ENCODE measurements at regions not wholly inside any gene's neighbourhood (a gene's known extent, or its start where the extent isn't known, plus 50 kb on each side); places are given as distances from the start of the nearest gene placed in this dataset.

DNA sequence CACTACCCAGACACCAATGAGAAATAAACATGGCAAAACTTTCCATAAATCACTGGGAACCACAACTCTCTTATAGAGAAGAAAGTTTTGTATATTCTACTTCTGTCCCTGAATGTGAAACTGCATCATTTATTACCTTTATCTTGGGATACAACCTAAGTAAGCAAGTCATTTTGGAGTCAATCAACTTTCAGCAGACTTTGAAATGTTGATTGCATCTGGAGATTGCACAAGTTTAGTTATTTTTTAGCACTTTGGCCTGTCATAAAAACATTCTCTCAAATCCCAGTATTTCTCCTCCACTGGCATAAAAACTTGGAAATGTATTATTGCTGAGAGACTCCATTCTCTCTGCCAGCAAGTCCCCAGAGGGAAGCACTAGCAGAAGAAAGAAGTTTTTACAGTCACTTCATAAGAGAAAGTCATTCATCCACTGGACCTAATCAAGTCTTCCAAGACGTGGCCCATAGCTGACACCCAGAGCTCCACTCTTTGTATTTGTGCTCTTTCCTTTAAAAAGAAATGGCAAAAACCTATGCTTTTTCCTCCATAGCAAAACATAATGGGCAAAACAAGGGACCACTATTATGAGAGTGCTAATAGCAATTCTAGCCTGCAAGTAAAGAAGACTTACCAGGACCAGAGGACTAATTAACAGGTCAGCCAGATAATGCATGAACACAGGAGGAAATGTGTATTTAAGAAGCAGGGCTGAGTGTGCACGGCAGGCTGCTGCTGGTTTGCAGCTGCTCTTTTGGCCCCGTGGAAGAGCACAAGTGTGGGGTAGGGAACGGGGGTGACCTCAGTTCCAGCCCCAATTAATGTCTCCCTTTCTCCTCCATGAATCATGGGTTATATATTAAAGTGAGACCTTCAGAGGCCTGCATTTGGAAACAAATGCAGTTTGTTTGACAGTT lies 171.5 kb downstream of the INO80D start:
- Mint-ChIP-seq H3K27ac (no peak overlapping the region), H3K4me1 (no peaks in the 10 kb centered on the region), H3K4me3 (no peak overlapping the region), H3K9me3 (peaks cover 11% of the 10 kb centered on the region), H3K36me3 (peaks cover 2% of the 10 kb centered on the region; the same call in 1 of the 2 replicates), H3K27me3 (ENCODE audit: low read depth) (peaks cover 2% of the 10 kb centered on the region; the same call in 1 of the 2 replicates)
- ATAC-seq (no peak), DNase-seq (ENCODE audit: low spot score) (no peak)
- ChIA-PET POLR2A (no interaction called here), CTCF (interaction anchor here (2.8 kb wide), 1 partner anchor 11 kb away, joined by 9 read pairs; no protein-coding TSS in a partner anchor)
- TF ChIP-seq FOXP1 (CRISPR knock-in tag; IDR thresholded peaks at IDR 0.05; ENCODE audit: borderline replicate concordance) = no peak
- TF ChIP-seq, protein P1, sequence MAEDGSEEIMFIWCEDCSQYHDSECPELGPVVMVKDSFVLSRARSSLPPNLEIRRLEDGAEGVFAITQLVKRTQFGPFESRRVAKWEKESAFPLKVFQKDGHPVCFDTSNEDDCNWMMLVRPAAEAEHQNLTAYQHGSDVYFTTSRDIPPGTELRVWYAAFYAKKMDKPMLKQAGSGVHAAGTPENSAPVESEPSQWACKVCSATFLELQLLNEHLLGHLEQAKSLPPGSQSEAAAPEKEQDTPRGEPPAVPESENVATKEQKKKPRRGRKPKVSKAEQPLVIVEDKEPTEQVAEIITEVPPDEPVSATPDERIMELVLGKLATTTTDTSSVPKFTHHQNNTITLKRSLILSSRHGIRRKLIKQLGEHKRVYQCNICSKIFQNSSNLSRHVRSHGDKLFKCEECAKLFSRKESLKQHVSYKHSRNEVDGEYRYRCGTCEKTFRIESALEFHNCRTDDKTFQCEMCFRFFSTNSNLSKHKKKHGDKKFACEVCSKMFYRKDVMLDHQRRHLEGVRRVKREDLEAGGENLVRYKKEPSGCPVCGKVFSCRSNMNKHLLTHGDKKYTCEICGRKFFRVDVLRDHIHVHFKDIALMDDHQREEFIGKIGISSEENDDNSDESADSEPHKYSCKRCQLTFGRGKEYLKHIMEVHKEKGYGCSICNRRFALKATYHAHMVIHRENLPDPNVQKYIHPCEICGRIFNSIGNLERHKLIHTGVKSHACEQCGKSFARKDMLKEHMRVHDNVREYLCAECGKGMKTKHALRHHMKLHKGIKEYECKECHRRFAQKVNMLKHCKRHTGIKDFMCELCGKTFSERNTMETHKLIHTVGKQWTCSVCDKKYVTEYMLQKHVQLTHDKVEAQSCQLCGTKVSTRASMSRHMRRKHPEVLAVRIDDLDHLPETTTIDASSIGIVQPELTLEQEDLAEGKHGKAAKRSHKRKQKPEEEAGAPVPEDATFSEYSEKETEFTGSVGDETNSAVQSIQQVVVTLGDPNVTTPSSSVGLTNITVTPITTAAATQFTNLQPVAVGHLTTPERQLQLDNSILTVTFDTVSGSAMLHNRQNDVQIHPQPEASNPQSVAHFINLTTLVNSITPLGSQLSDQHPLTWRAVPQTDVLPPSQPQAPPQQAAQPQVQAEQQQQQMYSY (CRISPR knock-in tag; IDR thresholded peaks at IDR 0.05) = no peak
- TF ChIP-seq ZNF219 (CRISPR knock-in tag; IDR thresholded peaks at IDR 0.05; ENCODE audit: borderline replicate concordance) = no peak
- TF ChIP-seq, protein P2, sequence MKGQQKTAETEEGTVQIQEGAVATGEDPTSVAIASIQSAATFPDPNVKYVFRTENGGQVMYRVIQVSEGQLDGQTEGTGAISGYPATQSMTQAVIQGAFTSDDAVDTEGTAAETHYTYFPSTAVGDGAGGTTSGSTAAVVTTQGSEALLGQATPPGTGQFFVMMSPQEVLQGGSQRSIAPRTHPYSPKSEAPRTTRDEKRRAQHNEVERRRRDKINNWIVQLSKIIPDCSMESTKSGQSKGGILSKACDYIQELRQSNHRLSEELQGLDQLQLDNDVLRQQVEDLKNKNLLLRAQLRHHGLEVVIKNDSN (CRISPR knock-in tag; IDR thresholded peaks at IDR 0.05) = no peak
- TF ChIP-seq, protein P3, sequence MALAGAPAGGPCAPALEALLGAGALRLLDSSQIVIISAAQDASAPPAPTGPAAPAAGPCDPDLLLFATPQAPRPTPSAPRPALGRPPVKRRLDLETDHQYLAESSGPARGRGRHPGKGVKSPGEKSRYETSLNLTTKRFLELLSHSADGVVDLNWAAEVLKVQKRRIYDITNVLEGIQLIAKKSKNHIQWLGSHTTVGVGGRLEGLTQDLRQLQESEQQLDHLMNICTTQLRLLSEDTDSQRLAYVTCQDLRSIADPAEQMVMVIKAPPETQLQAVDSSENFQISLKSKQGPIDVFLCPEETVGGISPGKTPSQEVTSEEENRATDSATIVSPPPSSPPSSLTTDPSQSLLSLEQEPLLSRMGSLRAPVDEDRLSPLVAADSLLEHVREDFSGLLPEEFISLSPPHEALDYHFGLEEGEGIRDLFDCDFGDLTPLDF (CRISPR knock-in tag; IDR thresholded peaks at IDR 0.05) = no peak
- TF ChIP-seq, protein P4, sequence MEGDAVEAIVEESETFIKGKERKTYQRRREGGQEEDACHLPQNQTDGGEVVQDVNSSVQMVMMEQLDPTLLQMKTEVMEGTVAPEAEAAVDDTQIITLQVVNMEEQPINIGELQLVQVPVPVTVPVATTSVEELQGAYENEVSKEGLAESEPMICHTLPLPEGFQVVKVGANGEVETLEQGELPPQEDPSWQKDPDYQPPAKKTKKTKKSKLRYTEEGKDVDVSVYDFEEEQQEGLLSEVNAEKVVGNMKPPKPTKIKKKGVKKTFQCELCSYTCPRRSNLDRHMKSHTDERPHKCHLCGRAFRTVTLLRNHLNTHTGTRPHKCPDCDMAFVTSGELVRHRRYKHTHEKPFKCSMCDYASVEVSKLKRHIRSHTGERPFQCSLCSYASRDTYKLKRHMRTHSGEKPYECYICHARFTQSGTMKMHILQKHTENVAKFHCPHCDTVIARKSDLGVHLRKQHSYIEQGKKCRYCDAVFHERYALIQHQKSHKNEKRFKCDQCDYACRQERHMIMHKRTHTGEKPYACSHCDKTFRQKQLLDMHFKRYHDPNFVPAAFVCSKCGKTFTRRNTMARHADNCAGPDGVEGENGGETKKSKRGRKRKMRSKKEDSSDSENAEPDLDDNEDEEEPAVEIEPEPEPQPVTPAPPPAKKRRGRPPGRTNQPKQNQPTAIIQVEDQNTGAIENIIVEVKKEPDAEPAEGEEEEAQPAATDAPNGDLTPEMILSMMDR (IDR thresholded peaks at IDR 0.05) = no peak
- TF ChIP-seq, protein P5, sequence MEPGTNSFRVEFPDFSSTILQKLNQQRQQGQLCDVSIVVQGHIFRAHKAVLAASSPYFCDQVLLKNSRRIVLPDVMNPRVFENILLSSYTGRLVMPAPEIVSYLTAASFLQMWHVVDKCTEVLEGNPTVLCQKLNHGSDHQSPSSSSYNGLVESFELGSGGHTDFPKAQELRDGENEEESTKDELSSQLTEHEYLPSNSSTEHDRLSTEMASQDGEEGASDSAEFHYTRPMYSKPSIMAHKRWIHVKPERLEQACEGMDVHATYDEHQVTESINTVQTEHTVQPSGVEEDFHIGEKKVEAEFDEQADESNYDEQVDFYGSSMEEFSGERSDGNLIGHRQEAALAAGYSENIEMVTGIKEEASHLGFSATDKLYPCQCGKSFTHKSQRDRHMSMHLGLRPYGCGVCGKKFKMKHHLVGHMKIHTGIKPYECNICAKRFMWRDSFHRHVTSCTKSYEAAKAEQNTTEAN (CRISPR knock-in tag; IDR thresholded peaks at IDR 0.05) = no peak
- no peak for TF ChIP-seq TCF7 (CRISPR knock-in tag; IDR thresholded peaks at IDR 0.05; ENCODE audit: low read depth)
- TF ChIP-seq ZBTB21 (CRISPR knock-in tag; IDR thresholded peaks at IDR 0.05; ENCODE audit: borderline replicate concordance) = no peak
- TF ChIP-seq, protein P6, sequence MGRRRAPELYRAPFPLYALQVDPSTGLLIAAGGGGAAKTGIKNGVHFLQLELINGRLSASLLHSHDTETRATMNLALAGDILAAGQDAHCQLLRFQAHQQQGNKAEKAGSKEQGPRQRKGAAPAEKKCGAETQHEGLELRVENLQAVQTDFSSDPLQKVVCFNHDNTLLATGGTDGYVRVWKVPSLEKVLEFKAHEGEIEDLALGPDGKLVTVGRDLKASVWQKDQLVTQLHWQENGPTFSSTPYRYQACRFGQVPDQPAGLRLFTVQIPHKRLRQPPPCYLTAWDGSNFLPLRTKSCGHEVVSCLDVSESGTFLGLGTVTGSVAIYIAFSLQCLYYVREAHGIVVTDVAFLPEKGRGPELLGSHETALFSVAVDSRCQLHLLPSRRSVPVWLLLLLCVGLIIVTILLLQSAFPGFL (CRISPR knock-in tag; IDR thresholded peaks at IDR 0.05; ENCODE audit: borderline replicate concordance) = no peak
- no peak for TF ChIP-seq KAT7 (CRISPR knock-in tag; IDR thresholded peaks at IDR 0.05; ENCODE audit: borderline replicate concordance)
- no peak for TF ChIP-seq RORB (CRISPR knock-in tag; IDR thresholded peaks at IDR 0.05)
- TF ChIP-seq ZNF121 (CRISPR knock-in tag; IDR thresholded peaks at IDR 0.05) = no peak
- TF ChIP-seq, protein P7, sequence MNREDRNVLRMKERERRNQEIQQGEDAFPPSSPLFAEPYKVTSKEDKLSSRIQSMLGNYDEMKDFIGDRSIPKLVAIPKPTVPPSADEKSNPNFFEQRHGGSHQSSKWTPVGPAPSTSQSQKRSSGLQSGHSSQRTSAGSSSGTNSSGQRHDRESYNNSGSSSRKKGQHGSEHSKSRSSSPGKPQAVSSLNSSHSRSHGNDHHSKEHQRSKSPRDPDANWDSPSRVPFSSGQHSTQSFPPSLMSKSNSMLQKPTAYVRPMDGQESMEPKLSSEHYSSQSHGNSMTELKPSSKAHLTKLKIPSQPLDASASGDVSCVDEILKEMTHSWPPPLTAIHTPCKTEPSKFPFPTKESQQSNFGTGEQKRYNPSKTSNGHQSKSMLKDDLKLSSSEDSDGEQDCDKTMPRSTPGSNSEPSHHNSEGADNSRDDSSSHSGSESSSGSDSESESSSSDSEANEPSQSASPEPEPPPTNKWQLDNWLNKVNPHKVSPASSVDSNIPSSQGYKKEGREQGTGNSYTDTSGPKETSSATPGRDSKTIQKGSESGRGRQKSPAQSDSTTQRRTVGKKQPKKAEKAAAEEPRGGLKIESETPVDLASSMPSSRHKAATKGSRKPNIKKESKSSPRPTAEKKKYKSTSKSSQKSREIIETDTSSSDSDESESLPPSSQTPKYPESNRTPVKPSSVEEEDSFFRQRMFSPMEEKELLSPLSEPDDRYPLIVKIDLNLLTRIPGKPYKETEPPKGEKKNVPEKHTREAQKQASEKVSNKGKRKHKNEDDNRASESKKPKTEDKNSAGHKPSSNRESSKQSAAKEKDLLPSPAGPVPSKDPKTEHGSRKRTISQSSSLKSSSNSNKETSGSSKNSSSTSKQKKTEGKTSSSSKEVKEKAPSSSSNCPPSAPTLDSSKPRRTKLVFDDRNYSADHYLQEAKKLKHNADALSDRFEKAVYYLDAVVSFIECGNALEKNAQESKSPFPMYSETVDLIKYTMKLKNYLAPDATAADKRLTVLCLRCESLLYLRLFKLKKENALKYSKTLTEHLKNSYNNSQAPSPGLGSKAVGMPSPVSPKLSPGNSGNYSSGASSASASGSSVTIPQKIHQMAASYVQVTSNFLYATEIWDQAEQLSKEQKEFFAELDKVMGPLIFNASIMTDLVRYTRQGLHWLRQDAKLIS (CRISPR knock-in tag; IDR thresholded peaks at IDR 0.05; ENCODE audit: borderline replicate concordance) = no peak
- TF ChIP-seq JAZF1 (CRISPR knock-in tag; IDR thresholded peaks at IDR 0.05) = no peak
- no peak for TF ChIP-seq CREM (CRISPR knock-in tag; IDR thresholded peaks at IDR 0.05)
- TF ChIP-seq, protein P8, sequence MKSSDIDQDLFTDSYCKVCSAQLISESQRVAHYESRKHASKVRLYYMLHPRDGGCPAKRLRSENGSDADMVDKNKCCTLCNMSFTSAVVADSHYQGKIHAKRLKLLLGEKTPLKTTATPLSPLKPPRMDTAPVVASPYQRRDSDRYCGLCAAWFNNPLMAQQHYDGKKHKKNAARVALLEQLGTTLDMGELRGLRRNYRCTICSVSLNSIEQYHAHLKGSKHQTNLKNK (CRISPR knock-in tag; IDR thresholded peaks at IDR 0.05) = no peak
- TF ChIP-seq, protein P9, sequence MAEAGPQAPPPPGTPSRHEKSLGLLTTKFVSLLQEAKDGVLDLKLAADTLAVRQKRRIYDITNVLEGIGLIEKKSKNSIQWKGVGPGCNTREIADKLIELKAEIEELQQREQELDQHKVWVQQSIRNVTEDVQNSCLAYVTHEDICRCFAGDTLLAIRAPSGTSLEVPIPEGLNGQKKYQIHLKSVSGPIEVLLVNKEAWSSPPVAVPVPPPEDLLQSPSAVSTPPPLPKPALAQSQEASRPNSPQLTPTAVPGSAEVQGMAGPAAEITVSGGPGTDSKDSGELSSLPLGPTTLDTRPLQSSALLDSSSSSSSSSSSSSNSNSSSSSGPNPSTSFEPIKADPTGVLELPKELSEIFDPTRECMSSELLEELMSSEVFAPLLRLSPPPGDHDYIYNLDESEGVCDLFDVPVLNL (CRISPR knock-in tag; IDR thresholded peaks at IDR 0.05; ENCODE audit: borderline replicate concordance, low read depth) = no peak
- TF ChIP-seq IRF2 (CRISPR knock-in tag; IDR thresholded peaks at IDR 0.05; ENCODE audit: borderline replicate concordance, low read depth) = no peak

Measured in WTC11 (cell line).